ENCODE measurements at regions not wholly inside any gene's neighbourhood (a gene's known extent, or its start where the extent isn't known, plus 50 kb on each side); places are given as distances from the start of the nearest gene placed in this dataset.

DNA sequence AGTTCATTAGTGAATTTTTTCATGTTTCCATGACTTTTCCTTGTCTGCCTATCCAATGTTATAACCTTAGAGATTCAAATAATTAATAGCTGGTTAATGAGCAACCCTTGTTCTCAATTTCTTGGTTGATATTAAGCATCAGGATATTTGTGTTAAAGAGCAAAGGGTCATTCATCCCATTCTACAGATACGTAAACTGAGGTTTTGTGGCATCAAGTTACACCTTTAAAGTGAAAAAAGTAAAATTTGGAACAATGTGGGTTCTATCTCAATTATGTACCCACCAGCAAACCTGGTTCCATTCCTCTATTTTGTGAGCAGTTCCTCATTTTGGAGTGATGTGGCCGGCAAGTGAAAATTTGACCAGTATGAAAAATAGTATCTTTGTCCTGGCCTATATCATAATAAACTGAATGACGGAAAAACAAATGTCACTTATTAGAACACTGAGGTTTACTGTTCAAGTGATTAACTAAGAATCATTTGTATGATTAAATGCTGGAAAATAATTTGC, 220.5 kb upstream of the ATP5MC3 start:
- intact Hi-C loops (cut with micrococcal nuclease; ENCODE audit: unreplicated experiment) = no loop called here
- BruUV-seq (replicated peaks) = no TSS peak
- TF ChIP-seq, protein P1, sequence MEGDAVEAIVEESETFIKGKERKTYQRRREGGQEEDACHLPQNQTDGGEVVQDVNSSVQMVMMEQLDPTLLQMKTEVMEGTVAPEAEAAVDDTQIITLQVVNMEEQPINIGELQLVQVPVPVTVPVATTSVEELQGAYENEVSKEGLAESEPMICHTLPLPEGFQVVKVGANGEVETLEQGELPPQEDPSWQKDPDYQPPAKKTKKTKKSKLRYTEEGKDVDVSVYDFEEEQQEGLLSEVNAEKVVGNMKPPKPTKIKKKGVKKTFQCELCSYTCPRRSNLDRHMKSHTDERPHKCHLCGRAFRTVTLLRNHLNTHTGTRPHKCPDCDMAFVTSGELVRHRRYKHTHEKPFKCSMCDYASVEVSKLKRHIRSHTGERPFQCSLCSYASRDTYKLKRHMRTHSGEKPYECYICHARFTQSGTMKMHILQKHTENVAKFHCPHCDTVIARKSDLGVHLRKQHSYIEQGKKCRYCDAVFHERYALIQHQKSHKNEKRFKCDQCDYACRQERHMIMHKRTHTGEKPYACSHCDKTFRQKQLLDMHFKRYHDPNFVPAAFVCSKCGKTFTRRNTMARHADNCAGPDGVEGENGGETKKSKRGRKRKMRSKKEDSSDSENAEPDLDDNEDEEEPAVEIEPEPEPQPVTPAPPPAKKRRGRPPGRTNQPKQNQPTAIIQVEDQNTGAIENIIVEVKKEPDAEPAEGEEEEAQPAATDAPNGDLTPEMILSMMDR (IDR thresholded peaks at IDR 0.05; ENCODE audit: unreplicated experiment) = no peak
- H3K36me3 Mint-ChIP-seq (ENCODE audit: insufficient read depth, unreplicated experiment) = peaks cover 8% of the 10 kb centered on the region
- H3K4me3 Mint-ChIP-seq (ENCODE audit: low read depth, unreplicated experiment) = no peak overlapping the region
- DNase-seq = no peak
- no peak overlapping the region for H3K27ac Mint-ChIP-seq (ENCODE audit: unreplicated experiment)
- no peaks in the 10 kb centered on the region for H3K9me3 Mint-ChIP-seq (ENCODE audit: low read depth, unreplicated experiment)
- H3K27me3 Mint-ChIP-seq (ENCODE audit: unreplicated experiment) = no peaks in the 10 kb centered on the region
- peaks cover 23% of the 10 kb centered on the region for H3K4me1 Mint-ChIP-seq (ENCODE audit: low read depth, unreplicated experiment)
- CTCF ChIA-PET = no interaction called here

DNA sequence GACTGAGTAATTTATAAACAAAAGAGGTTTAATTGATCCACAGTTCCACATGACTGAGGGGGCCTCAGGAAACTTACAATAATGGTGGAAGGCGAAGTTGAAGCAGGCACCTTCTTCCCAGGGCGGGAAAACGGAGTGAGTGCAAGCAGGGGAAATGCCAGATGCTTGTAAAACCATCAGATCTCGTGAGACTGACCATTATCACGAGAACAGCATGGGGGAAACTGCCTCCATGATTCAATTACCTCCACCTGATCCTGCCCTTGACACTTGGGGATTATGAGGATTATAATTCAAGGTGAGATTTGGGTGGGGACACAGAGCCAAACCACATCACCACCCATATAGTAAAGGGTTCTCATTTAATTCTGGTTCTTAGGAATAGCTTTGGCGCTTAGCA, 219.5 kb upstream of the ATP5MC3 start:
- no peak overlapping the region for H3K27ac Mint-ChIP-seq (ENCODE audit: unreplicated experiment)
- BruUV-seq (replicated peaks) = no TSS peak
- no peaks in the 10 kb centered on the region for H3K27me3 Mint-ChIP-seq (ENCODE audit: unreplicated experiment)
- H3K36me3 Mint-ChIP-seq (ENCODE audit: insufficient read depth, unreplicated experiment) = peaks cover 8% of the 10 kb centered on the region
- CTCF ChIA-PET = no interaction called here
- peaks cover 23% of the 10 kb centered on the region for H3K4me1 Mint-ChIP-seq (ENCODE audit: low read depth, unreplicated experiment)
- no peak overlapping the region for H3K4me3 Mint-ChIP-seq (ENCODE audit: low read depth, unreplicated experiment)
- no peaks in the 10 kb centered on the region for H3K9me3 Mint-ChIP-seq (ENCODE audit: low read depth, unreplicated experiment)
- TF ChIP-seq, protein P1 (IDR thresholded peaks at IDR 0.05; ENCODE audit: unreplicated experiment) = no peak
- DNase-seq = no peak
- intact Hi-C loops (cut with micrococcal nuclease; ENCODE audit: unreplicated experiment) = no loop called here

DNA sequence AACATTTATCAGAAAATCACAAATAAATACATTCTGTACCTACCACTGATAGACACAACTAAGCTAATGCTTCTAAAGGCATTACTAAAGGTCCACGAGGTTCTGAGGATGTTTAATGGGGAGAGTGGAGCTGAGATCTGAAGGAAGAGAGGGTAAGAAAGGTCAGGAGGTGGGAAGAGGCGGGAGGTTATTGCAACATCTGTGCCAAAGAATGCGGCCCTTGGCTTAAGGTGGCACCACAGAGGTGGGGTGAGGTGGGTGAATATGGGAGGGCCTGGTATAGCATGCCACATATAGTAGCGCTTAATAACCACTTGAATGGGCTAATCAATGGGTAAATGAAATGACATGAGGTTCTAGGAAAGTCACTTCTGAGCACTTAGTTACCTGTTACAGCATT, 217.8 kb upstream of the ATP5MC3 start:
- H3K4me1 Mint-ChIP-seq (ENCODE audit: low read depth, unreplicated experiment) = peaks cover 23% of the 10 kb centered on the region
- CTCF ChIA-PET = interaction anchor here (0.8 to 1.2 kb wide), 2 partner anchors 28 to 32 kb away, joined by 3 to 4 read pairs; no protein-coding TSS in a partner anchor

DNA sequence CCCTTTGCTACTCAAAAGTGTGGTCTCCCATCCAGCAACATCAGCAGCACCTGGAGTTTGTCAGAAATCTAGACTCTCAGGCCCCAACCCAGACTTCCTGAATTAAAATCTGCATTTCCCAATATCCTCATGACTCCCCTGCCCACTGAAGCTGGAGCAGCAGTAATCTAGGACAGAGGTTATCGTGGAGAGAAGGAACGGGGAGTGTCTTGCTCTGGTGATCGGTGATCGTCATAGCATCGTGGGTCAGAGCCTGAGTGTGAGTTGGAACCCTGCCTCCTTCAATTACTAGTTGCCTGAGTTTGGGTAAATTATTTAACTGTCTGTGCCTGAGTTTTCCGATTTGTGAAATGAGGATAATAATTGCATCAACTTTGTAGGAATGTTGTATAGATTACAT, 217.3 kb upstream of the ATP5MC3 start:
- CTCF ChIA-PET = interaction anchor here (1.2 kb wide), 1 partner anchor 31 kb away, joined by 3 read pairs; no protein-coding TSS in a partner anchor
- Mint-ChIP-seq H3K36me3 (ENCODE audit: insufficient read depth, unreplicated experiment) (peaks cover 8% of the 10 kb centered on the region), H3K9me3 (ENCODE audit: low read depth, unreplicated experiment) (no peaks in the 10 kb centered on the region), H3K27ac (ENCODE audit: unreplicated experiment) (peak overlapping the region; percentile 86), H3K4me1 (ENCODE audit: low read depth, unreplicated experiment) (peaks cover 27% of the 10 kb centered on the region), H3K27me3 (ENCODE audit: unreplicated experiment) (no peaks in the 10 kb centered on the region), H3K4me3 (ENCODE audit: low read depth, unreplicated experiment) (peak overlapping the region; percentile 17)
- no TSS peak for BruUV-seq (replicated peaks)
- TF ChIP-seq, protein P1 (IDR thresholded peaks at IDR 0.05; ENCODE audit: unreplicated experiment) = no peak
- peak; percentile 14 for DNase-seq
- intact Hi-C loops (cut with micrococcal nuclease; ENCODE audit: unreplicated experiment) = no loop called here

More for the DNA sequence above, 217.8 kb upstream of the ATP5MC3 start:
- peak overlapping the region; percentile 17 for H3K4me3 Mint-ChIP-seq (ENCODE audit: low read depth, unreplicated experiment)
- no peaks in the 10 kb centered on the region for H3K9me3 Mint-ChIP-seq (ENCODE audit: low read depth, unreplicated experiment)
- DNase-seq = peak; percentile 24
- intact Hi-C loops (cut with micrococcal nuclease; ENCODE audit: unreplicated experiment) = no loop called here
- peaks cover 8% of the 10 kb centered on the region for H3K36me3 Mint-ChIP-seq (ENCODE audit: insufficient read depth, unreplicated experiment)
- H3K27me3 Mint-ChIP-seq (ENCODE audit: unreplicated experiment) = no peaks in the 10 kb centered on the region
- no TSS peak for BruUV-seq (replicated peaks)
- TF ChIP-seq, protein P1 (IDR thresholded peaks at IDR 0.05; ENCODE audit: unreplicated experiment) = no peak
- H3K27ac Mint-ChIP-seq (ENCODE audit: unreplicated experiment) = peak overlapping the region; percentile 86
